Mucosa of gallbladder (tissue), 1 donor: ENCODE measurements at regions not wholly inside any gene's neighbourhood (a gene's known extent, or its start where the extent isn't known, plus 50 kb on each side); places are given as distances from the start of the nearest gene placed in this dataset.

Experiments used
- DNase-seq: peaks from one replicate; pipeline ENCODE4 v3.0.0-alpha.2; 2020; ENCODE audit warnings: low spot score
- donor health status: DM: no; HTN: no; CAD: no.

GRCh38 chr2:217246108-217246507 is 386.2 kb upstream of the TNP1 start:
- DNase-seq = no peak

GRCh38 chr2:217244815-217245214 is 385.0 kb upstream of the TNP1 start:
- no peak for DNase-seq

GRCh38 chr2:217242947-217243346 is 383.1 kb upstream of the TNP1 start:
- no peak for DNase-seq

GRCh38 chr2:217231724-217232123 is 371.9 kb upstream of the TNP1 start:
- DNase-seq = peak; percentile 17

GRCh38 chr2:217231212-217231611 is 371.3 kb upstream of the TNP1 start:
- no peak for DNase-seq

GRCh38 chr2:217228732-217229131 is 368.9 kb upstream of the TNP1 start:
- no peak for DNase-seq

- no peak for DNase-seq
Measured at GRCh38 chr2:217227794-217228193, 367.9 kb upstream of the TNP1 start.

- no peak for DNase-seq
Measured at GRCh38 chr2:217225596-217225995, 365.7 kb upstream of the TNP1 start.

- DNase-seq = no peak
Measured at GRCh38 chr2:217223222-217223930, 363.5 kb upstream of the TNP1 start.

GRCh38 chr2:217222309-217222910 is 362.5 kb upstream of the TNP1 start:
- DNase-seq = no peak

- DNase-seq = no peak
Measured at GRCh38 chr2:217220228-217221013, 360.6 kb upstream of the TNP1 start.

- no peak for DNase-seq
Measured at GRCh38 chr2:217219164-217219520, 359.3 kb upstream of the TNP1 start.

GRCh38 chr2:217218269-217219163 is 358.7 kb upstream of the TNP1 start:
- no peak for DNase-seq

GRCh38 chr2:217216982-217217381 is 357.1 kb upstream of the TNP1 start:
- no peak for DNase-seq

- no peak for DNase-seq
Measured at GRCh38 chr2:217216316-217216715, 356.5 kb upstream of the TNP1 start.

GRCh38 chr2:217215877-217216276 is 356.0 kb upstream of the TNP1 start:
- no peak for DNase-seq

- no peak for DNase-seq
Measured at GRCh38 chr2:217208867-217209266, 349.0 kb upstream of the TNP1 start.

GRCh38 chr2:217207699-217208010 is 347.8 kb upstream of the TNP1 start:
- no peak for DNase-seq

- no peak for DNase-seq
Measured at GRCh38 chr2:217206907-217207698, 347.2 kb upstream of the TNP1 start.

GRCh38 chr2:217206016-217206725 is 346.3 kb upstream of the TNP1 start:
- DNase-seq = no peak

- DNase-seq = no peak
Measured at GRCh38 chr2:217204358-217204757, 344.5 kb upstream of the TNP1 start.
